HG02973 (cell line): ENCODE measurements at regions not wholly inside any gene's neighbourhood (a gene's known extent, or its start where the extent isn't known, plus 50 kb on each side); places are given as distances from the start of the nearest gene placed in this dataset.
"Not testable (repeated sequence)": the region's sequence is repeated elsewhere in the genome, so short reads cannot be mapped to it uniquely, and the experiment has no call there.

Source experiments
- ATAC-seq: cut with Tn5 transposase; IDR thresholded peaks from one replicate; pipeline ENCODE4 v1.9.1; 2021; ENCODE audit warnings: moderate library complexity; ENCODE audit not compliant: unreplicated experiment

GRCh38 chr2:193480187-193480586, 1285.5 kb upstream of the TMEFF2 start:
- no peak for ATAC-seq

DNA sequence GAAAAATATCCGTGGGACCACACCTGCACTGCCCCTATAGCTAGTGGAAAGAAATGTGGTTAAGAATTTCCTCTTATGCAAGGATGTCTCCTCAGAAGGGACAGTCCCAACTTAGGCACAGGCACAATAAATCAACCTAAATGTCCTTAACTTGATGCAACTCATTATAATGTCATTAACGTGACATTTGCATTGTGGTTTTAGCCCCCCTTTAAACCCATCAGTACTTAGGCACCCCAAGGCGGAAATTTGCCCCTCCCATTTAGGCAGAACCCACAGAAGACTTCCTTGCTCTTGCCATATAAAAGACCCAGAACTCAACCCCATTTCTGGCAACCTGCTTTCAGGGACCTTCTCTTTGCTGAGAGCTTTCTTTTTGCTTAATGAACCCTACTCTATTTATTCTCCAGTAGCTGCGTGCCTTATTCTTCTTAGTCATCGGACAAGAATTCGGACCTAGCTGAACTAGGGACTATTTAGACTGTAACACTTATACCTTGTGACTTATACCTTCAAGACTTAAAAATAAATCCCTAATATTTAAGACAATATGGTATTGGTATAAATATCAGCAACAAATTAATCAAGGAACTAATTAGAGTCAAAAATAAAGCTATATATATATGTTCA, 1281.6 kb upstream of the TMEFF2 start:
- ATAC-seq, result no peak

DNA sequence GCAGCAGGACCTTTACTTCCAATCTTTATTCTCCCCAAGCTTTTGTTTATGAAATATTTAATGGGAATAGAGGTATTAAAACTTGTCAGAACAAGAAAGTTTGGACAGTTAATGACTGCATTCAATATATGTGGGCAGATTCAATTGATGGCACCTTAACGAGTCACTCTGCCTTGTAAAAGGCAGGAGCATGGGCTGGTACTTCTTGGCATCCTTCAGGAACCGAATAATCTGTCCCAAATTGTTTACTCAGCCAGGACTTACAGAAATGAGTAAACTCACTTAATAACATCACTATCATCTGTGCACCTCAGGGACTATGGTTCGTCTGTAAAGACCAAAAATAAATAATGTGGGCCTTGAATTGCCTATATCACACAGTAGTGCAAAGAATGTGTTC, 1280.3 kb upstream of the TMEFF2 start:
- ATAC-seq, result no peak

- ATAC-seq, result no peak
Measured at GRCh38 chr2:193469251-193469650, 1274.5 kb upstream of the TMEFF2 start.

DNA sequence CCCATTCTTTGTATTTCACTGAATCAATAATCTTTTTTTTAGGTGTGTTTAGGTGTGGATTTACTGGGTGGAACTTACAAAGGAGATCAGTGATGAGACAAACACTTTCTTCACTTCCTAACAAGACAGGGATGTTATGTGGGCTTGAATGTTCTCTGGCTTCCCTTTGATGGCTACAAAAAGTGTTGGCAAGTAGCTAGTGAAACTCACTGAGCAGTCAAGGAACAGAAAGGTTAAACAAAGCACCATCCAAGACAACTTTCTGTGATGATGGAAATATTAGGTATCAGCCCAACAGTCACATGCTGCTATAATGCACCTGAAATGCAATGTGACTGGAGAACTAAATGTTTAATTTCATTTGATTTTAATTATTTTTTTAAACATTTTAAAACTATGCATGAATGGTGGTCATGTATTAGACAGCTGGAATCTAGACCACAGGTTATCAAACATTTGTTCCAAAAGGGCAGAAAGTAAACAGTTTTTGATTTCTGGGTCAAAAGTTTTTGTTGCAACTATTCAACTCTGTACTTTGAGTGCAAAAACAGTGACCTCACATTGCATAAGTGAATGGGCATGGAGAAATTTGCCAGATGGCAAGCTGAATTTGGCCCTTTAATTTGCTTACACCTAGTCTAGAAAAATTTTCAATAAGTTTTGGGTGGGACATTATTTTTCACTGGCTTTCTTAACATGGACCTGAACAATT, 1272.7 kb upstream of the TMEFF2 start:
- no peak for ATAC-seq

- ATAC-seq, result no peak
Measured at GRCh38 chr2:193463011-193463410, 1268.3 kb upstream of the TMEFF2 start.

- no peak for ATAC-seq
Measured at GRCh38 chr2:193462411-193462810, 1267.7 kb upstream of the TMEFF2 start.

- ATAC-seq, result no peak
Measured at GRCh38 chr2:193461431-193461934, 1266.8 kb upstream of the TMEFF2 start.

DNA sequence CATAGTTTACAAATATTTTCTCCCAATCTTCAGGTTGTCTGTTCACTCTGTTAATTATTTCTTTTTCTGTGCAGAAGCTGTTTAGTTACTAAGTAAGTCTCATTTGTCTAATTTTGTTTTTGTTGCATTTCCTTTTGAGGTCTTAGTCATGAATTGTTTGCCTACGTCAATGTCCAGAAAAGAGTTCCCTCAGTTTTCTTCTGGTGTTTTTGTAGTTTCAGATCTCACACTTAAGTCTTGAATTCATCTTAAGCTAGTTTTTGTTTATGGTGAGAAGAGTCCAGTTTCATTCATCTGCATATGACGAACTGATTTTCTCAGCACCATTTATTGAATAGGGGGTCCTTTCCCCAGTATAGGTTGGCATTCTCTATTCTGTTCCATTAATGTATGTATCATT, 1252.2 kb upstream of the TMEFF2 start:
- no peak for ATAC-seq

DNA sequence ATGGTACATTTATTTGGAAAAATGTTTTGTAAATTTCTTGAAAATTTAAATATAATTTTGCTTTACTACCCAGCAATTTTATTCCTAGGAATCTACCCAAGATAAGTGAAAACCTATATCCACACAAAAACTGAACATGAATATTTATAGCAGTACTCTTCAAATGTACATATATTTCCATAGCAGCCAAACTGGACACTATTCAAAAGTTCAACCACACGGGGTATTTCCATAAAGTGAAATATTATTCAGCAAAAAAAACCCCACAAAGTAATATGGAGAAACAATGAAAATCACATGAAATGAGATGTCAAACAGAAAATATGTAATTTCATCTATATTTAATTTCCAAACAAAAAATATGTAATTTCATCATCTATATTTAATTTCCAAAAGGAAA, 1247.6 kb upstream of the TMEFF2 start:
- ATAC-seq, result no peak

DNA sequence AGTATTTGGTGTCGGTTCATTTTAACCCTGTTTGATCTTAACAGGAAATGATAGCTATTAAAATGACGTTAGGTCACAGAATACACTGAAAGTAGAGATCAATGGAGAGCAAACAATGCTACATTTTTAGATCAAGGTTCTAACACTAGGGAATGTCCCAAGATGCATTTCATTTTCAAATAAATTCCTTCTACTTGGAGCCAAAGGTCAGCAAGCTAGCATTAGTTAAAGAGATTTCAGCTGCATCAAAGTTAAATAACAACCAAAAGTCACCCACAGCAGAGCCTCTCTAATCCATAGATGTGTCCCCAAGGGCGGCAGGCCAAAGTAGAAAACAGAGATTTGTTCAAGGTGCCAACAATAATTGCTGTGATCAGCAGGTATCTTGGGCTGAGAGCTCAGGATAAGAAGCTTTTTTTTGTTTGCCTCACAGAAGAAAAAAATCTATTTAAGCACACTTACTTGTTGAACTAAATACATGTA, 1233.6 kb upstream of the TMEFF2 start:
- ATAC-seq, result no peak

- ATAC-seq, result not testable (repeated sequence)
Measured at GRCh38 chr2:193412368-193412767, 1217.6 kb upstream of the TMEFF2 start.

GRCh38 chr2:193409951-193410350, 1215.2 kb upstream of the TMEFF2 start:
- ATAC-seq, result no peak

DNA sequence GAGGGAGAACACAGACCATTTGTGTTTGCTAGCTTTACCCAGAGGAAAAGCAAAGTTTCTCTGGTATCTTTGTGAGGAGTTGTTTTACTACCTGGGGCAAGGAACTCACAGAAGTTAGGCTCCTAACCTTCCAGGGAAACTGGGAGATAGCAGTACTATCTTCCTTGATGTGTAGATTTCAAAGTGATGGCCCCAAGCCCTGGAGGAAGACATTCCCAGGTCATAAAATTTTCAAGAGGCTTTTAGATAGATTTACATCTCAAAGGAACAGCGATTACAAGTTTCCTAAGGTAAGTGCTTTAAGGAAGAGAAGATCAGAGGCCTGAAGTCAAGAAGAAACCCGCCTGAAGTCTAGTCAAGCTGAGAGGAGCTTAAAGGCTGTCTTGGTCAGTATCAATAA, 1187.8 kb upstream of the TMEFF2 start:
- ATAC-seq, result no peak

DNA sequence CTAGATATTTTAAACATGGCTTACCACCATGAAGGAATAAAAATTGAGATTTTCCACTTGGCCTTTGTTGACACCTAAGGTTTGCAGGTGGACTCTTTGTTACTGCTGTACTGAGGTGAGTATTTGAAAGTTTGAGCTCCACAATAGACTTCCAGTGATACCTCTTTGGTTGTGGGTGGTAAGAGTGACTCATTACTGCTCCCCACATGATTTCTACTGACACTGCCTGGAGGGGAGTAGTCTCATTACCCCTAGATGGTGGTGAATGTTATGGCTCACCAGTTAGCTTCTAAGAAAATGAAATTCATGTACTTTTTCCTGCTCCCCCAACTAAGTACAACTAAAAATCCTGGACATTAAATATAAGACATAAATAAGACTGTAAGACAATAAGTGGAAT, 1183.1 kb upstream of the TMEFF2 start:
- peak; percentile 73 for ATAC-seq

DNA sequence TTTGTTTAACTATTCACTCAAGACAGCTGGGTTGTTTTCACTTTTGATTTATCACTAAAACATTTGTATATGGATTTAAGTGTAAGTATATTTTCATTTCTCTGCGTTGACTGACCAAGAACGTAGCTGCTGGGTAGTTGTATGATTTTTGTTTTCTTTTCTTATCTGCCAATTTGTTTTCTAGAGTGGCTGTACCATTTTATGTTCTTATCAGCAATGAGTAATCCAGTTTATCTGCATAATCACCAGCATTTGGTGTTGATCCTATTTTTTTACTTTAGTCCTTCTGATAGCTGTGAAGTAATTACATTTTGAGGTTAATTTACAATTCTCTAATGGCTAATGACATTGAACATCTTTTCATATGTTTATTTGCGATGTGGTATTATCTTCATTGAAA, 1178.4 kb upstream of the TMEFF2 start:
- no peak for ATAC-seq

DNA sequence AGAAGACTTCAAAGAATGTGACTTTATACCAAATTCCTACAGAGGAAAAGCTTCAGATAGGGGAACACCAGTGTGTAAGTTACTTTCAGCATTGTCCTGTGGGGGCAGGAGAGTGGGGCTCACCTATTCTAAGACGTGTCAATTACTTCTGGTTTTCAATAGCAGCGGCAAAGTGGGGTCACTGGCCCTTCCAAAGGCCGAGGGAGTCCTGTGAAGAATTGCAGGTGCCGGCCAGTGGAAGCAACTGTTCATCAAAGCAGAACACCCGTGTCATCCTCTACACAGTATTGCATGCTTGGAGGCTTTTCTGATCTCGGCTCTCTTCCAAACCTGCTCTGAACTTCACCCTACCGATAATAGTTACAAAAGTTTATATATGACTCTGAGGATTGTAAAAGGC, 1176.5 kb upstream of the TMEFF2 start:
- ATAC-seq, result no peak

DNA sequence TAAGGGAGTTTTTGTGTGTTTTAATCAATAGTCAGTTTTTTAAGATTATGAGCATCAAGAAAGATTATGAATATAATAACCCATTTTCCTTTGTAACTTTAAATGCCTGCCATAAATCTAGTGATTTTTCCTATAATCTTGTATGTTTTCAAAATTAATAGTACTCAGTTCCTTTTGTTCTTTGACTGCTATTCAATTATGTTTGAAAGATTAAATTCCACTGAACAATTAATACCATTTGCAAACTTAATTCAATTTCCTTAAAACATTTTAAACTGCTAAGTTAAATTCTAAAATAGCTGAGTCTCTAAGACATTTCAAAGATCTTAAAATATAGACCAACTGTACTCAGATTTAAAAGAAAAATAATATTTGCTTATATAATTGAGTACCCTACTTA, 1173.9 kb upstream of the TMEFF2 start:
- ATAC-seq, result no peak

GRCh38 chr2:193357508-193357907, 1162.8 kb upstream of the TMEFF2 start:
- no peak for ATAC-seq

GRCh38 chr2:193352665-193353242, 1158.0 kb upstream of the TMEFF2 start:
- ATAC-seq, result not testable (repeated sequence)

- no peak for ATAC-seq
Measured at GRCh38 chr2:193350509-193350908, 1155.8 kb upstream of the TMEFF2 start.

DNA sequence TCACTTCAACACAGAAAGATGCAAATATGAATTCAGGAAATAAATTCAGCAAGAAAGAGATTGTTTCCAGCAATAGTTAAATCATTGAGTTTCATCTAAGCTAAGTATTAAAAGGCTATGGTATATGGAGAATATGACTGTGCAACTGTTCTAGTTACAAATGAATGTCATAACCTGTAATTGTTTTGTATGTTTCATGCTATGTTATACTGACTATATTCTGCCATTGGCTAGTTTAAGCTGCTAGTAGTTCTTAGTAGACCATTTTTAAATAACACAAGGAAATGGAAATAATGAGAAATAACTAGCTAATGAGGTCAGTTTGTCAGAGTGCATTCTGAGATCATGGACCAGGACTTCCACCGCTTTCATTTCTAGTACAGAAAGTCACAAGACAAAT, 1154.9 kb upstream of the TMEFF2 start:
- ATAC-seq, result no peak
